ENCODE measurements at regions not wholly inside any gene's neighbourhood (a gene's known extent, or its start where the extent isn't known, plus 50 kb on each side); places are given as distances from the start of the nearest gene placed in this dataset.

GRCh38 chr16:66220702-66221101 lies 145.8 kb upstream of the CDH5 start:
- H3K27me3 ChIP-seq (ENCODE audit: insufficient read depth, poor library complexity, severe bottlenecking) = no peaks in the 10 kb centered on the region
- H3K27ac ChIP-seq (replicated peaks) = peak overlapping the region; percentile 18; the same call in 1 of the 2 replicates
- peak; percentile 33 to 79 for DNase-seq (ENCODE audit: low read depth in 1 of 2, low spot score in 1 of 2)
- TF ChIP-seq CTCF (IDR thresholded peaks at IDR 0.05; ENCODE audit: insufficient read depth, low read length) (no peak), SPI1 (IDR thresholded peaks at IDR 0.05; ENCODE audit: borderline replicate concordance, low read depth) (peak; percentile 80; the same call in 1 of the 2 replicates), GABPA (IDR thresholded peaks at IDR 0.05; ENCODE audit: low read depth) (no peak), POLR2AphosphoS5 (IDR thresholded peaks at IDR 0.05; ENCODE audit: low read depth) (no peak; the same call in 1 of the 2 replicates)
- H3K4me3 ChIP-seq (replicated peaks; ENCODE audit: insufficient read depth, low read length) = no peak overlapping the region

GRCh38 chr16:66219491-66219890 lies 147.0 kb upstream of the CDH5 start:
- no peak overlapping the region for H3K4me3 ChIP-seq (replicated peaks; ENCODE audit: insufficient read depth, low read length)
- no peaks in the 10 kb centered on the region for H3K27me3 ChIP-seq (ENCODE audit: insufficient read depth, poor library complexity, severe bottlenecking)
- TF ChIP-seq CTCF (IDR thresholded peaks at IDR 0.05; ENCODE audit: insufficient read depth, low read length) (no peak), POLR2AphosphoS5 (IDR thresholded peaks at IDR 0.05; ENCODE audit: low read depth) (no peak), GABPA (IDR thresholded peaks at IDR 0.05; ENCODE audit: low read depth) (no peak), REST (IDR thresholded peaks at IDR 0.05; ENCODE audit: insufficient replicate concordance, low read depth) (no peak), SPI1 (IDR thresholded peaks at IDR 0.05; ENCODE audit: borderline replicate concordance, low read depth) (no peak)
- no peak for DNase-seq (ENCODE audit: low read depth in 1 of 2, low spot score in 1 of 2)
- H3K27ac ChIP-seq (replicated peaks) = no peak overlapping the region

- Histone ChIP-seq H3K27me3 (ENCODE audit: insufficient read depth, poor library complexity, severe bottlenecking) (no peaks in the 10 kb centered on the region), H3K27ac (replicated peaks) (no peak overlapping the region), H3K4me3 (replicated peaks; ENCODE audit: insufficient read depth, low read length) (no peak overlapping the region)
- no peak for DNase-seq (ENCODE audit: low read depth in 1 of 2, low spot score in 1 of 2)
- TF ChIP-seq POLR2AphosphoS5 (IDR thresholded peaks at IDR 0.05; ENCODE audit: low read depth) (no peak), REST (IDR thresholded peaks at IDR 0.05; ENCODE audit: insufficient replicate concordance, low read depth) (no peak), SPI1 (IDR thresholded peaks at IDR 0.05; ENCODE audit: borderline replicate concordance, low read depth) (no peak)
These were observed 154.1 kb upstream of the CDH5 start for GRCh38 chr16:66212428-66212827.

GRCh38 chr16:66211651-66212050 lies 154.8 kb upstream of the CDH5 start:
- H3K27me3 ChIP-seq (ENCODE audit: insufficient read depth, poor library complexity, severe bottlenecking) = no peaks in the 10 kb centered on the region

GRCh38 chr16:66207883-66208265 lies 158.6 kb upstream of the CDH5 start:
- Histone ChIP-seq H3K4me3 (replicated peaks; ENCODE audit: insufficient read depth, low read length) (no peak overlapping the region), H3K27me3 (ENCODE audit: insufficient read depth, poor library complexity, severe bottlenecking) (no peaks in the 10 kb centered on the region), H3K27ac (replicated peaks) (peak overlapping the region; percentile 62)
- peak; percentile 37 to 45 for DNase-seq (ENCODE audit: low read depth in 1 of 2, low spot score in 1 of 2)
- TF ChIP-seq SPI1 (IDR thresholded peaks at IDR 0.05; ENCODE audit: borderline replicate concordance, low read depth) (no peak), POLR2AphosphoS5 (IDR thresholded peaks at IDR 0.05; ENCODE audit: low read depth) (no peak), CTCF (IDR thresholded peaks at IDR 0.05; ENCODE audit: insufficient read depth, low read length) (no peak), REST (IDR thresholded peaks at IDR 0.05; ENCODE audit: insufficient replicate concordance, low read depth) (no peak), GABPA (IDR thresholded peaks at IDR 0.05; ENCODE audit: low read depth) (no peak)

More at GRCh38 chr16:66211651-66212050, 154.8 kb upstream of the CDH5 start:
- Histone ChIP-seq H3K4me3 (replicated peaks; ENCODE audit: insufficient read depth, low read length) (no peak overlapping the region), H3K27ac (replicated peaks) (no peak overlapping the region)
- no peak for TF ChIP-seq GABPA (IDR thresholded peaks at IDR 0.05; ENCODE audit: low read depth)
- no peak for DNase-seq (ENCODE audit: low read depth in 1 of 2, low spot score in 1 of 2)
